ENCODE measurements at regions not wholly inside any gene's neighbourhood (a gene's known extent, or its start where the extent isn't known, plus 50 kb on each side); places are given as distances from the start of the nearest gene placed in this dataset.

DNA sequence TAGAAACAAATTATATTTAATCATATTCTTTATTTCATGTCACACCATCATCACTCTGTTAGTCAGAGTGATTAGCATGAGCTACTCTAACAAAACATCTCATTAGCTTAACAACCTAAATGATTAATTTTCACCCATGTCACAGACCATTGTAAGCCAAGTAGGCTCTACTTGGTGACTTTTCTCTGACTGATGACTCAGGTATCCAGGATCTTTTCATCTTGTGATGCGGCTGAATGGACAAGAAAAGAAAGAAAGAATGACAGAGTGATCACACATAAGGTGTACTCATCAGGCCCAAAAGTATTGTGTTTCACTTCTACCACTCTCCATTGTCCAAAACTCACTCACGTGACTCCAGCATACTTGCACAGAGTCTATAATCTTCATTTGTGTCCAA, 299.3 kb downstream of the ANXA1 start:
- no peak for DNase-seq (ENCODE audit: low read depth)
- TF ChIP-seq, protein P1, sequence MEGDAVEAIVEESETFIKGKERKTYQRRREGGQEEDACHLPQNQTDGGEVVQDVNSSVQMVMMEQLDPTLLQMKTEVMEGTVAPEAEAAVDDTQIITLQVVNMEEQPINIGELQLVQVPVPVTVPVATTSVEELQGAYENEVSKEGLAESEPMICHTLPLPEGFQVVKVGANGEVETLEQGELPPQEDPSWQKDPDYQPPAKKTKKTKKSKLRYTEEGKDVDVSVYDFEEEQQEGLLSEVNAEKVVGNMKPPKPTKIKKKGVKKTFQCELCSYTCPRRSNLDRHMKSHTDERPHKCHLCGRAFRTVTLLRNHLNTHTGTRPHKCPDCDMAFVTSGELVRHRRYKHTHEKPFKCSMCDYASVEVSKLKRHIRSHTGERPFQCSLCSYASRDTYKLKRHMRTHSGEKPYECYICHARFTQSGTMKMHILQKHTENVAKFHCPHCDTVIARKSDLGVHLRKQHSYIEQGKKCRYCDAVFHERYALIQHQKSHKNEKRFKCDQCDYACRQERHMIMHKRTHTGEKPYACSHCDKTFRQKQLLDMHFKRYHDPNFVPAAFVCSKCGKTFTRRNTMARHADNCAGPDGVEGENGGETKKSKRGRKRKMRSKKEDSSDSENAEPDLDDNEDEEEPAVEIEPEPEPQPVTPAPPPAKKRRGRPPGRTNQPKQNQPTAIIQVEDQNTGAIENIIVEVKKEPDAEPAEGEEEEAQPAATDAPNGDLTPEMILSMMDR (conservative IDR thresholded peaks at IDR 0.05; ENCODE audit: low read length) = no peak
- no peak overlapping the region for H3K4me3 ChIP-seq (ENCODE audit: low read length)

DNA sequence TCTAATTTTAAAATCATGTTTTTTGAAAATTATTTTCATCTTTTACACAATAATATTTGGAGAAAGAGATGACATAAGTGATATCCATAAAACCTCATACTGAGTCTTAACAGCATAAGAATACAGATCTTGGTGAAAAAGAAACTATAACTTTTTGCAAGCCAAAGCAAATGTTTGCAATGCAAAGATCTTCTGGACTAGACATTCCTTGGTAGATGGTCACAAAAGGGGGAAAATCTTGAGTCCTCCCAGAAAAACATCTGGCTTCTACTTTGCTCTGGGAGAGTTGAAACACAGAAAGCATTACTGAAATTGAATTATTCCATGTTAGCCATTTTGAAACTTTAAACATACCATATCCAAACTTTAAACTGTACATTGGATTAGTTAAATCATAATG, 308.2 kb downstream of the ANXA1 start:
- TF ChIP-seq, protein P1 (conservative IDR thresholded peaks at IDR 0.05; ENCODE audit: low read length) = no peak
- no peak overlapping the region for H3K4me3 ChIP-seq (ENCODE audit: low read length)
- DNase-seq (ENCODE audit: low read depth) = no peak

DNA sequence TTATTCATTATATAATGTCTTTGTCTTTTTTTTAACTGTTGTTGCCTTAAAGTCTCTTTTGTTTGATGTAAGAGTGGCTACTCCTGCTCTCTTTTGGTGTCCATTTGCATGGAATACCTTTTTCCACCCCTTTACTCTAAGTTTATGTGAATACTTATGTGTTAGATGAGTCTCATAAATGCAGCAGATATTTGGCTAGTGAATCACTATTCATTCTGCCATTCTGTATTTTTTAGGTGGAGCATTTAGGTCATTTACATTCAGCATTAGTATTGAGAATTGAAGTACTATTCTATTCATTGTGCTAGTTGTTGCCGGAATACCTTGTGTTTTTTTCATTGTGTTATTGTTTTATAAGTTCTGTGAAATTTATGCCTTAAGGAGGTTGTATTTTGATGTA, 317.1 kb downstream of the ANXA1 start:
- TF ChIP-seq, protein P1 (conservative IDR thresholded peaks at IDR 0.05; ENCODE audit: low read length) = no peak
- no peak overlapping the region for H3K4me3 ChIP-seq (ENCODE audit: low read length)
- DNase-seq (ENCODE audit: low read depth) = no peak

DNA sequence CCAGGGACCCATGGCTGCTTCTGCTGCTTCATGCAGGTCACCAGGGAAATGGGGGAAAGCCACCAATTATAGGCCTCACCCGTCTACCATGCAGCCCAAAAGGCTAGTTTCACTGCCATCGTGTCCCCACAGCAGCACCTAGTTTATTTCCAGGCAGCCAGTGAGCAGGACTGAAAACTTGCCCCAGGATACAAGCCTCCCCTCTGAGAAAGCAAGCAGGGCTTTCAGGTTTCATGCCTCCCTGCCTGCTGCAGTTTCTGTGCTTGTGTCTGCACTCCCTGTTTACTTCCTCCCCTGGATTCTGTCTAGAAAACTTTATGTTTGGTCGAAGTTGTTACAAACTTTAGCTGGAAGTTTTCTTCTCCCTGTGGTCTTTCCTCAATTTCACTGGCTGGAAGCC, 319.1 kb downstream of the ANXA1 start:
- no peak for DNase-seq (ENCODE audit: low read depth)
- TF ChIP-seq, protein P1 (conservative IDR thresholded peaks at IDR 0.05; ENCODE audit: low read length) = no peak

DNA sequence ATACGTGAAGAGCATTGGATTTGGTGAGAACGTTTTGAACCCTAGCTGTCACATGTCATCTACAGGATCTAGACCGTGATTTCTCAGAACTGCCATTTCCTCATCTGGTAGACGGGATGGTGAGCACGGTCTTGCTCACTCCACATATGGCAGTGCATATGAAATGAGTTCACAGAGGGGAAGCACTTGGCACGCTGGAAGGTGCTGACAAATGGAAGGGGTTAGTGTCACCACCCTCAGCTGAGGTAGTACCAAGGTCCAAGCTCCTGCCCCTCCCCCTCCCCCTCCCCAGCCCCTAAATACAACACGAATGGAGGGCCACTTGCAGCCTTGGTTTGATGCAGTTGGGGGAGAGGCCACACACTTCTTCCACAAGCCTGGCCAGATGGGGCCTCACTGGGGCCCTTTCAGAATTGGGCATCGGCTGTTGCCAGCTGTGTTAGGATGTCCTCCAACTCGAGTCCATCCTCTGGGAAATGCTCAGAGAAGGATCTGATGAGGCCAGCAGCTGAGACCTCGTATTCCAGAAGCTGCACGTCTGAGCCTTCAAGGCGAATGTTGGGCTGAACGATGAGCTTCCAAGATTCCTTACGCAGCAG, 322.4 kb downstream of the ANXA1 start:
- no peak overlapping the region for H3K4me3 ChIP-seq (ENCODE audit: low read length)
- no peak for DNase-seq (ENCODE audit: low read depth)
- TF ChIP-seq, protein P1 (conservative IDR thresholded peaks at IDR 0.05; ENCODE audit: low read length) = no peak

More for the DNA sequence above, 319.1 kb downstream of the ANXA1 start:
- H3K4me3 ChIP-seq (ENCODE audit: low read length) = no peak overlapping the region

DNA sequence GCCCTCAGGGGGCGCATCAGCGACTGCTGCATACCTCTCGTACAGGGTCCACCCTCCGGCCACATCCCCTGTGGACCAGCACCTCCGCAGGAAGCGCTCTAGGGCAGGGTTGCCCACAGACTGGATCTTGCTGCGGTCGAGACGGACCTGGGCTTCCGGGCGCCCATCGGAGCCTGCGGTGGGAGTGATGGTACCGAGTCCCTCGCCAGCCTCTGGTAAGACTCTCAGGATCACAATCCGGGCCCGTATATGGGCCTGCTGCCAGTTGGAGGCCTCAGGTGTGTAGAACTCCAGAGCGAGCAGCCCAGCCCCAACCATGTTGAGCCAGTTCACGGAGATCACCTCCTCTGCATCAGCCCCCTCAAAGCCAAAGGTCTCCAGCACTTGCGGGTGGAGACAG, 323.0 kb downstream of the ANXA1 start:
- H3K4me3 ChIP-seq (ENCODE audit: low read length) = no peak overlapping the region
- DNase-seq (ENCODE audit: low read depth) = no peak
- TF ChIP-seq, protein P1 (conservative IDR thresholded peaks at IDR 0.05; ENCODE audit: low read length) = no peak

DNA sequence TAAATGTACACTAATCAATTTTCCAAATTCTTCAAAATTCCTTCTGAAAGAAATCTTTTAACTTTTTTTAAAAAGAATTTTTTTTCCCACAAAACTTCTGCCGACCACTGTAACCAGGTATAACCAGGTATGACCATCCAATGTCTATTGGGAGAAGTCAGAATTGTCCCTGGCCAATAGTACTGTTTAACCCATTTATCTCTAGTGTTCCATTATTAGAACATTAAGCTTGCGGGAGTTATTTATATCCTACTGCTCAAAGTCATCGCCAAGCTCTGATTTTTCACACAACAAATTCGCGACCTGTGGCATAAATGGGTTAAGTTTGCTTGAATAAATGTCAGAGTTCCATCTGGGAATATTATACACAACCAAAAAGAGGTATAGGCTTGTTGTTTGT, 343.2 kb downstream of the ANXA1 start:
- no peak overlapping the region for H3K4me3 ChIP-seq (ENCODE audit: low read length)
- DNase-seq (ENCODE audit: low read depth) = no peak
- TF ChIP-seq, protein P1 (conservative IDR thresholded peaks at IDR 0.05; ENCODE audit: low read length) = no peak
